Fibroblast of upper back skin (primary cell): ENCODE measurements at regions not wholly inside any gene's neighbourhood (a gene's known extent, or its start where the extent isn't known, plus 50 kb on each side); places are given as distances from the start of the nearest gene placed in this dataset.
A peak's percentile ranks its signal among the peaks of the same experiment; 100 is the strongest.

ENCODE experiments used
- DNase-seq: peaks from one replicate; pipeline ENCODE4 v3.0.0-alpha.2; 2013

DNA sequence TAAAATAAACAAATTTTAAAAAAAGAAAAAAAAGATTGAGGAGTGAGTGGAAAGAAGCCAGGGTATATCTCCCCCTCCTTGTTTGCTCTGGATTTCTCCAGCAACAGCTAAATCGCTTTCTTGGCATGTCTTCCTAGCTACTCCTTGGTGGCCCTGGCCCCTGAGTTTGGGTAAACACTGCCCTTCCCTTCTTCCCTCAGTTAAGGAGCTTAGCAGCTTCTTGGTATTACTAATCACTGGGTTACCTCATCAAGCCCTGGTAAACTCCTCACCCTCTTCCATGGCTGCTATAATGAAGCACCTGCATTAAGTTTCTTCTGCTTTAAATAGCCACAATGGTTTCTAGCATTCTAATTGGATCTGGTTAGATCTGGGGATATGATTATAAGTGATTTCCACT lies 269.8 kb downstream of the FZD1 start:
- no peak for DNase-seq

DNA sequence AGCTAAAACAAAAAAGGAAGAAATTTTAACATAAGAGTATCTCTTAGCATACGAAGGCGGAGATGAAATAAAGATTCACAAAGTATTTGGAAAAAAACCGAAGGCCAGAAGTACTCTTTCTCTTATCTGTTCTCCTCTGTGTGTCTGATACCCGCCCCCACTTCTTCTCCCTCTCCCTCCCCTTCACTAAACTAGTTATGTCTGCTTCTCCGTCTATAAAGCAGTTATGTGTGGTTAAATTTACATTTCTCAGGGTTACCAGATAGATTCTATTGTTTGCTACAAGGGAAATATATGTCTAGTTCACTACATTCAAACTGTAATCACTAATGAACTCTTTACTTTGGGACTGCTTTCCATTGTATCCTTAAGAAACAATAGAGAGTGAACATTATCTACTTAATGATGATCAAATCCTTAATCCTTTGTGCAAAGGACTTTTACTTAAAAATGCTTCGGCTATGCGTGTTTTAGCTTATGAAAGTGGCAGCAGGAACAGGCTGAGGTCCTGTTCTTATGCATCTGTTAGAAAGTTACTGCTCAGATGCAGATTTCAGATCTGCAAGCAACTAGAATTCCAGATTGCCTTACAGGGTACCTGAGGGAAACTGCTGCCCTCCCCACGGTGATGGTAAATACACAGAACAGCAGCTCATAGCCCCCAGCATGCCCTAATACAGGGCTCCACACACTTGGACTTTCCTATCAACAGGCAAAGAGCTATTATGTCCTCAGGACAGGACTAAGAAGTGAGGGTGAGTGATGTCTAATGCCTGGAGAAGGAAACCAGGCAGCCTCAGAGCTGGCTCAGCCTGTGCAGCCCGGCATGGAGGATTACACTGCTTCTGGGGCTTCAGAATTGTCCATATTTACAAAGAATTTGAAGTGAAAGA lies 273.3 kb downstream of the FZD1 start:
- no peak for DNase-seq

DNA sequence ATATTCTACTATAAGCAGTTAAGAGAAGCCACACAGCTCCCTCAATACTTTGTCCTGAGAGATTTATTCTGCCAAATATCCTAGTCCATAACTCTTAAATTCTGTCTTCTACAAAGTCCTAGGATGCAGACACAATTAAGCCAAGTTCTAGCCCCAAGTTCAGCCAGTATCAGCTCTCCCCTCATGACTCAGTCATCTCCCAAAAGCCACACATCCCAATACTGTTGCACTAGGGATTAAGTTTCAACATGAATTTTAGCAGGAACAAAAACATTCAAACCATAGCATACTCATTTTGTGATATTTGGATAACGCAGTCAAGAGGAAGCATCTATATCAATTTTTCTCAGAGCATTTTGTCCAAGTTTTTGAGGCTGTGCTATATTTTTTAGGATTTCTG lies 277.4 kb downstream of the FZD1 start:
- peak; percentile 41 for DNase-seq

DNA sequence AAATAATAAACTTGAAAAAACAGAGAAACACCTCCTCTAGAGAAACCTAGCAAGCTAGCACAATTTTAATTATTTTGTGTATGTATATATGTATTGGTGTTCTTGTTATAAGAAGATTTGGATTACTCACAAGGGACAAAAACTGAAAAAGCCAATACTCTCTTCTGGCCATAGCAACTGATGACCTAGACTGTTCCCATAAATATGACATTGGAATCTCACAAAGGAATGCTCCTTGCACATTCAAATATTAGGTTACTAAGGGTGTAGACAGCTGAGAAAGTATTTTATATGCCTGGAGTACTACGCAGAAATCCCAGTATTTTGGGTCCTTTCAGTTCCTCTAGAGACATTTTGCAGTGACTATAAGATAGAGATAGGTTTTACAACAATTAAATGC lies 279.4 kb downstream of the FZD1 start:
- DNase-seq: no peak

DNA sequence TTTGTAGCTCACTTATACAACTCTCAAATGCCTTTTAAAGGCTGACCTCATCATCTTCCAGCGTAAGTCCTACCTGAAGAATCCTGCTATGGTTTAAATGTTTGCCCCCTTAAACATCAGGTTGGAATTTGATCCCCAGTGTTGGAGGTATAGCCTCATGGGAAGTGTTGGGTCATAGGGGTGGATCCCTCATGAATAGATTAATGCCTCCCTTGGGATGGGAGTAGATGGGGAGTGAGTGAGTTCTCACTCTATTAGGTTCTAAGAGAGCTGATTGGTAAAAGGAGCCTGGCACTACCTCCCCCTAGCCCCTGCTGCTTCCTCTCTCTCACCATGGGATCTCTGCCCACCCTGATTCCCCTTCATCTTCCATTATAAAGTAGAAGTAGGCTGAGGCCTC lies 285.6 kb downstream of the FZD1 start:
- peak; percentile 3 for DNase-seq

DNA sequence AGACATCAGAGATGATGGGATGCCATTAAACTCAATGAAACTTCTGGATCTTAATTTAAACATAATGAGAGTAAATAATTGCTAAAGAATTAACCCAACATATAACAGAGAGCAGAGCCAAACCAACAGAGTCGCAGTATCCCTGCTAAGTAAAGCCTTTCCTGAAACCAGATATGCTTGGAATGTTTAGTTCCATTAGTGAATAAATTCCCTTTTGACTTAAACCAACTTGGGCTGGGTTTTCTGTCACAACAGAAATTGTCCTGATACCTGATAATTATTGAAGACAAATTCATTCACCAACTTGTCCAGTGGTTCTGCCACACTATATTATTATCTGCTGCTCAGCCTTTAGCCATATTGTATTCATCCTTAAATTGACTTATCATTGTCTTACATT lies 286.7 kb downstream of the FZD1 start:
- DNase-seq: peak; percentile 16

DNA sequence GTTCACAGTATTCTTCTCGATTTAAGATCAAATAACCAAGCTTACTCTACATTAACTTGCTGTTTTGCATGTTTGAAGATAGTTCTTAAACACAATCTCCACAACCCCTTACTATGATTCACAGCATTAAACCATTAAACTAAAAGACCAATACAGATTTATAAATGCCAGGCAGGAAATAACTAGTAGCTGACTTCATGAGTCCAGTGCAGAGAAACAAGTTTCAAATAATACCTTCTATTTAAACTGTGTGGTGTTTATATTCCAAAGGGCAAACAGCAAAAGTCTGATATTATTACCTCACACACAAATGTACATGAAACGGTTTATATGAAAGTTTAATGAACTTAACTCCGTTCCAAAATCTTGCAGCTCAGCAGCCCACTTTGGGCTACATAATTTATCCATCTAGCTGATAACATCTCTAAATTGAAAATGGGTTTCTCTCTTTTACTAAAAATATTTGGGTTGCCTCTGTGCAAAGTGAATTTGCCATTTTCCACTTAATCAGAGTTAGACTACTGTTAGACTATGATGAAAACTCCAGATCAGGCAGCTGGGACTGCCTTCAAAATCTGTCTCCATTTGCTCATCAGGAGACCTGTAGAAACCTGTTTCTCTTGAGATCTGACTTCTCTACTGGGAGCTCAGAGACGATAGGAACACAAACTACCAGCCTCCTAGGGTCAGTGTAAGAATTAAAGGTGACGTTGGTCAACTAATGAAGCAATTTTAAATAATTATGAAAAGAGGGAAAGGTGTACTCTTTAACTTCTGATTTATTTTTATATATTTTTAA lies 287.3 kb downstream of the FZD1 start:
- peak; percentile 28 for DNase-seq

DNA sequence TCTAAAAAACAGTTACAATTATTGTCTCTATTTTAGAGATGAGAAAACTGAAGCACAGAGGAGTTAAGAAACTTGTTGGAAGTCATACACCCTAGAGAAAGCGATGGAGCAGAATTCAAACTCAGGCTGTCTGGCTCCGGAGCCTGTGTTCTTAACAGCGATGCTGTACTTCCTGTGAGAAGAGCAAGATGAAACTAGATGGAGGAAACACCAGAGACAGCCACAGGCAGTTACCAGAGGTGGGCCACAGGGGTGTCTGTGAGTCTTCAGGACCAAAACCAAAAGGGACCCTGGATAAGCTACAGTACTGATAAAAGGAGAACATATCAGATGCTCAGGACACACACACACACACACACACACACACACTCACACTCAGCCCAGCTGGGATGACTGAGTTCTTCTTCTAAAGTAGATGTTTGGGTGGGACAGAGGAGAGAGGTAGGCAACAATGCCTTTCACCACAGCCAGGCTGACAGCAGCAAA lies 289.2 kb downstream of the FZD1 start:
- DNase-seq: no peak

DNA sequence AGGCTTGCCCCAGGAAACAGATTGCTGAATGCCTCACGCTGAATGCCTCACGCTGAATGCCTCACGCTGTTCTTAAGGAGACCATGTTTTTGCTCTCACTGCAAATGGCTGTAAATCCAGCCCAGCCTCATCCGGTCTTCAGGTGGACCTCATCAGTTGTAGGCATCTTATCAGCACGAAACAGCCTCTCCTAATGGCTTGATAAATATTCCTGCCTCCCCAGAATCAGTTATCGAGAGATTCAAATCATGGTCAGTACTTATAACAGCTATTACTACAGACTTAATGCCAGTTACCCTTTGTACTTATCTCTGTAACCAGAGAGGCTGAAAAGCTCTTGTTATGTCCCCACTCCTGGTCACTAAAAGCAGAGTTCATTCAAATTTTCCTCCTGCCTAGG lies 290.6 kb downstream of the FZD1 start:
- DNase-seq: no peak

DNA sequence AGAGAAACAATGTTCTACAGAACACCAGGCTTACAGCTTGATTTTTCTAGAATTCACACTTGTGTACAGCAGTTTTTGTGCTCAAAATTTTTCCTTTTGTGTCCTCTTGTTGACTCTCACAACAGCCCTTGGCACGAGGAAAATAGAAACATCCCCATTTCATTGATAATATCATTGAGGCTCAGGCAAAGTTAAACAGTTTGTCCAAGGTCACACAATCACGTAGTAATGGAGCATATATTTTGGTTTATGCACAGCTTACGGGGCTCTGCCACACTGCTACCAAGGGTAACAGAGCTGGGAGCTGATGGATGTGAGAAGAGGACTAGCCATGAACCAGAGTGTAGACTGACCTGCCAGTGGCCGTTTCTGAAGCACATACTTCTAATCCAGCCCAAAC lies 292.0 kb downstream of the FZD1 start:
- DNase-seq: no peak

DNA sequence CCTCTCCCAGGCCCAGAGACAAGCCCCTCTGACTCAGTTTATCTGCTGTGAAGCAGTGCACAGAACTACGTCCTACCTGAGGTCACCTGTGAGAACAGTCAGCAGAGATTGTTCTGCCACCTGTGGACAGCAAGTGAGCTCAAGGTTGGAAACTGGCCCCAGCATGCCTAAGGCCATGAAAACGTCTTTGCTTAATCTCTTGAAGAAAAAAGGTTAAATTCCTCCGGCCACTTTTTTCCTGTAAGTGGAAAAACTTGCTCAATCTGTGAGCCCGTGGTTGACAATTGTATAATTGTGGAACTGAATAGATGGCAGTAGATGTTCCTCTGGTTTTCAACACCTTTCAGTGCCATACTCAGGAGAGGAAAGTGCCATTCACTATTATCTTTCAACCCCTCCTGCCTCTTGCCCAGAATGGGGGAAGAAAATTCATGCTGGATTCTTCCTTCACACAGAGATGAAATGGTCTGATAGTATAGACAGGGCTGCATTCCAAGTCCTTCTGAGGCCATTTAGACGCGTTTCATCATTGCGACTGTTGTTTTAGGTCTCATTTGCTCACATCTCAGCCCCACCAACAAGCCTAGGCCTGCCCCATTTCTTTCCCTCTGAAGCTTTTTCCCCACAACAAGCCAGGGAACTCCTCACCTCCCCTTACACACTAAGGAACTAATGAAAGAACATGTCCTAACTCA lies 292.9 kb downstream of the FZD1 start:
- peak; percentile 31 for DNase-seq

DNA sequence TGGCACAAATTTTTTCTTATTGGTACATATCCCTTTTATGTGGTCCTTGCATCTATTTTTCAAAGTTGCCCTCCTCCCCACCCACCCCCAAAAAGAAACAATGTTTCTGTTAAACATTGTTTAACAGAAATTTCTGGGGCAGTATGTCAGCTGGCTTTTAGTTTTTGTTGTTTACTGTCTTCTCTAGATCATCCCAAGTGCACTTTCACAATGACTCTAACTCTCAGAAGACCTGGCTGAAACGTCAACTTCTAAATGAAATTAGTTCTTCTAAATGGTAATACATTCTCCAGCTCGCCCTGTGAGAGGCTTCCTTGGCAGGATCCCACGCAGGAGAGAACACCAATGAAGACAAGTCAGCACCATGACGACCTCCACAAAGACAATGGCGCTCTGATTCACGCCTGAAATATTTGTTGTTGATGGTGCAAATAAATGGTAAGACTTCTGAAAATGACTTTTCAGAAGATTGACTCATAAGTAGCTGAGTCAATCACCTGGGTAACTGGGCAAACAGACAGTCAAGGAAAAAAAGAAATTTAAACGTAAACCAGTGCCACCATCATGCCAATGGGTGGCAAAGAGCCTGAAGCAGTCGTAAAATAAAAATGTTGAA lies 293.7 kb downstream of the FZD1 start:
- peak; percentile 93 for DNase-seq

DNA sequence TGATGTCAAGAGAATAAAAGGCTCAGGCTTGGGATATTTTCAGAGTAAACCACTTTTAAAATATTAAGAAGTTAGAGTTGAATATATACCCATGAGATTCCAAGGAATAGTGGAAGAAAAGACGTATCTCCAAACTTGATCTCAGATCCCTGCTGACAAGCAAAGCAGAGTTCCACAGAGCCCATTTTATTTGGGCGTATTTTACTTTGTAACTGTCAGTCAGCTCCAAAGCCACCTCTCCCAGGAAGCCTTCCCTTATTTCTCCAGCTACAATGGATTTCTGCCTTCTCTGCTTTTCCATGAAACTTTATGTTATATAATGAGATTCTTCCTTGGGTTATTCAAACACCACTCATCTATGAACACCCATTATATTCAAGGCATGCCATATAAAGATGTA lies 295.7 kb downstream of the FZD1 start:
- DNase-seq: no peak

DNA sequence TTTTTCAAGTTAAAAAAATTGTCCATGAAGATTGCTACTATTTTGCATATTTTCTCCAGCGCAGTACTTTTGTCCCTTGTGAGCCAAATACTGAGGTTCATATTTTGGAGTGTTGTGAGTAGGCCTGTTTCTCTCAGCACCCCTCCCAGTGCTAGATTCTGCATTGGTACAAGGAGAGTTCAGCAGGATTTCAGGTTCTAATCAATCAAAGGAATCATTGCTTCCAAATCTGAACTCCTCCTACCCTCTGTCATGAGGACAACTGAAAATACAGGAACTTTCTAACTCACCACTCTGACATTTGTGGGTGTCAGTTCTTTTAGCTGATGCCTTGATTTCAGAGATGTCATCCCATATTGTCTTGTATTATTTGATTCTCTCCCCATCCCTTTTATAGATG lies 299.9 kb downstream of the FZD1 start:
- no peak for DNase-seq

DNA sequence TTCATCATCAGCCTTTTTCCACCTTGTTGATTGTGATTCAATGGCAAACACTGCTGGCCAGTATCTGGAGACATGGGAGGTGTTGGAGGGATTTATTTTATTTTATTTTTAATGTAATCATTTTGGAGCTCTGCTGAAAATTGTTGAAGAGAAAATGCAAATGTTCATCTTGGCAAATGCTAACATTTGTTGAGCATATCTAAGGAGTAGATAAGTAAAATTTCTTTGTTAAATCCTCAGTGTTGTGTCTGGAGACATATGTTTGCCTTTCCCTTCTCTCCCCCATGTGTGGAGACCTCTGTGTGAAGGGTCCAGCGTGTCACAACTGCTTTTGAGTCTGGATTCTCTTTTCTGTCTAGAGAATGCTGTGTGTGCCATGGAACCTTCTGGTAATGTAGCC lies 300.3 kb downstream of the FZD1 start:
- no peak for DNase-seq

DNA sequence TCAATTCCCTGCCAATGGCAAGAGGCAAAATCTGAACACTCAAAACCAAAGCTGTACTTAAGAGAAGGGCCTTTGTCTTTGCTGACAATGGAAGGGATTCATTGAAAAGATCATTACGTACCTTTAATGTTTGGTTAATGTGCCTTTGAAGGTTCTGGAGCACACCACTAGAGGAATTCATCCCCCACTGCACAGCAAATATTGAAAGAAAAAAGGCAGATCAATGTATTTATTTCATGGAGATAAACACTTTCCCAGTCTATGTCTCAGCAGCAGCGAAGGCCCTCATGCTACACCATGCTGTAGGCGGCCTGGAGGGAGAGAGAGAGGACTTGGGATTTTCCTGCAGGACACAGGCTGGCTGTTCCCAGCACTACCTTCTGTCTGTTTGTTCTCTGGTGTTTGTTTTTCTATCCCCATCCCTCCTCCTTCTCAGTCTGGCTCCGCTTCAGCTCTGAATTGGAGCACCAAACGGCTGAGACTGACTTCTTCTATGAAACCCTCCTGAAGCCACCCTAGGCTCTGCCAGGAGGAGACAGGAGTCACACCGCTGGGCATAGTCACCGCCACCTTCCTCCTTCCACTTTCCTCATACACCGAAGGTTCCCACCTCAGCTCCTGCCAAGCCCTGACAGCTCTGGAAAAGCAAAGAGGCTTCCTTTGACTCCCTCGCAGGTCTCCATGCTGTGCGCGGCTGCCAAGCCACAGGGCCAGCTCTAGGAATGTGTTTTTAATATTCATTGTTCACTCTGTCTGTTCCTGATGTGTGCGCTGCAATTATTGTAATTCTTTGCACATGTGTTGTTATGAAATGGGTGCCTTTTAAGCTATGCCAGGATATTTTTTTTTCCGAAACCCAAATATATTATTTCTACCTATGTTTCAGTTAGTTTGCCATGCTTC lies 301.5 kb downstream of the FZD1 start:
- DNase-seq: peak; percentile 72

DNA sequence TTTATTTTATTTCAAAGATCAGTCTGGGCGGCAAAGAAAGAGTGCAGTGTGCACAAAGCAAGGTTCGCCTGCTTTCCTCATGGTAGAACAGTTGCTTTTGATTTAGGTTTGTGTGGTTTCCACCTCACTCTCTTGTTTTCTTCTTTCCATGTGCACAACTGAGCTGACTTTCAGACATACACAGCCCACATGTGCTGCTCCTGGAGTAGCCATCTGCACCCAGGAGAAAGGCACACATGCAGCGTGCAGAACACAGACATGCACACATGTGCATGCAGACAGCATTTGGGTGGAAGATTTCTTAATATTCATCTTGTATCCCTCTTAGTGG lies 302.1 kb downstream of the FZD1 start:
- DNase-seq: peak; percentile 61

DNA sequence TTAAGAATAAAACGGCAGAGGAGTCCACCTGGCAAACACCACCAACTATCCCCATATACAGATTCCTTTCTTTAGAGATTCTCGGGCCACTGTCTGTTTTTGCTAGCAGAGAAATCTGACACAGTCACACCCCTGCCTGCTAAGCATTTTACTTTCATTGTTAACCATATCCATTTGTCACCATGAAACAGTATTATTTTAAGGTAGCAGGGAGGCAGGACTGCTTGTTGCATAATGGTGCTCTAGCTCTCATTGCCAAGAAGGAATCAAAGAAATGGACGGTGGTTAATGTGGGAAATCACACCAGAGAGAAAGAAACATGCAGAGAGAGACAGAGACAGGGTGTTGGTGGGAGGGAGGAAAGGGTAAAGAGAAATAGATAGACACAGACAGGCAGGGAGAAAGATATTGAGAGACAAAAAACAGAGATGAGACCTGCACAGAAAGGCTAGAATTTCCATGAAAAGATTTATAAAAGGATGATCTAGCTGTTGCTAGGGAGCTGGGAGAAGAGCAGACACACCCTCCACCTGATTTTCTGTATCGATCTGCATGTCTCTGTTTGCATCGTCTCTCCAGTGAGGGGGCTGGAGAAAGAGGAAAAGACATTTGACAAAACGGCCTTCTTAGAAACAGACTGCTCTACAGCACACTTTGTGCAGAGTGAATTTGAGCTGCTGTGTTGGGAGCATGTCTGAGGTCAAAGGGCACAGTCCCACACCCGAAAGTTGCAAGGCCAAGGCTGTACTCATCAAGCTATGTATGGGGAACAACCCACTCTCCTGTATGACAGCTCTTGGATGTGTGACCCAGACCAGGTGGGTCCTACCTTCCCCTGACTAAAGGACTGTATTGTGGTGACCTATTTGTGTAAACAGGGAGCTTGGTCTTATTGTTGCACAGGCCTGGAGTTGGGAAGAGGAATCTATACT lies 303.1 kb downstream of the FZD1 start:
- DNase-seq: peak; percentile 3

DNA sequence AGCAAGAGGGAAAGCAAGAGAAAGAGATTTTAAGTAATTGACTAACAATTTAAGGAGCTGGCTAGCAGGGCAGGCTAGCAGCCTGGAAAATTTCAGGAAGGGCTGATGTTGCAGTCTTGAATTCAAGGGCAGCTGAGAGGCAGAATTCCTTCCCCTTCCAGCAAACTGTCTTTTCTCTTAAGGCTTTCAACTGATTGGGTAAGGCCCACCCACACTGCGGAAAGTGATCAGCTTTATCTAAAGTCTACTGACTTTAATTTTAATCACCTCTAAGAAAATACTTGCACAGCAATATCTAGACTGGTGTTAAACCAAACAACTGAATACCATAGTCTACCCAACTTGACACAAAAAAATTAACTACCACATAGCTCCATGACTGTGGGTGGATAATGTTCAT lies 303.9 kb downstream of the FZD1 start:
- no peak for DNase-seq

DNA sequence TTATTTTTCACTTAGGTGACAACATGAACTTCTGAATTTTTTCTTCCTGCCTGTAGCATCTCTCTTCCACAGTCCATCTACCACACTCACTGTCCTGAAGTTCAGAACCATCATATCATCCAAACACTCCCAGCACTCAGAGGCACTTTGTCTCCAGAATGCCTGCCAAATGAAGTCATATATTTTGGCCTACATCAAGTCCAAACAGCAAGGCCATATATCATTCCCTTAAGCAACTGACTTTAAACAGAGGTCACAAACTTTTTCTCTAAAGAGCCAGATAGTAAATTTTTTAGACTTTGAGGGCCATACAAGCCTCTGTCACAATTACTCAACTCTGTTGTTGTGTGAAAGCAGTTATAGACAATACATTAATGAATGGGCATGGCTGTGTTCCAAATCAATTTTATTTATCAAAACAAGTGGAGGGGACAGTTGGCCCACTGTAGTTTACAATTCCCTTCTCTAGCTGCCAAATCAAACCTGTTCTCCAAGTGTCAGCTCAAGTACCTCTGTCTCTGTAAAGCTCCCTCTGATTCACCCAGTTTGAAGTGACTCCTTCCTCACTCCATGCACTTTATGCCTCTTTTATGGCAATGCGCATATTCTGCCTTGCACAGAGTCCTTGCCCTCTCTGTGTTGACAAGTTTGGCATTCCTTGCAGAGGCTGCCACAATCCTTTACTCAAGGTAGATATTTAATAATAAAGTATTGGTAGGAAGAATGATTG lies 305.7 kb downstream of the FZD1 start:
- peak; percentile 61 for DNase-seq
